Erythroblast (primary cell): ENCODE measurements at regions not wholly inside any gene's neighbourhood (a gene's known extent, or its start where the extent isn't known, plus 50 kb on each side); places are given as distances from the start of the nearest gene placed in this dataset.

Source experiments
- GATA1 ChIP-seq: IDR thresholded peaks from 2 replicates; pipeline ENCODE4 v1.6.1; 2011; ENCODE audit warnings: low read depth, mild to moderate bottlenecking, control low read depth, low read length, moderate library complexity
- POLR2A ChIP-seq: IDR thresholded peaks from 2 replicates; pipeline ENCODE4 v1.6.1; 2011; ENCODE audit warnings: mild to moderate bottlenecking, low read length

DNA sequence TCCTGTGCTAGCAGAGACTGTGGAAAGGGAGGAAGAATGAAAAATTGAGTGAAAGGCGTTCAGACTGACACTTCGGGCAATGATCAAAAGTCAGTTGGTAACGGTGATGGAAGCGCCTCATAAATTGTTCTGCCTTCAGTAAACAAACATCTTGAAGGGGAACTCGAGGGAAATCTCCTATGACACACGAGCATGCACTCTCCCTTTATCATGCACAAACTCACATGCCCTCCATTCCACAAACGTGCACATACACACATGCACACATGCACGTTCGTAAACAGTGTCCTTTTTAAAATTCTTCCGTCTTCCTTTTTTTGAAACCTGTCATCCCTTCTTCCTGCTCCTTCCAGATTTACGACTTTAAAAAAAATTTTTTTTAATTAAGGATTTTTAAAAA lies 77.8 kb upstream of the TMEM45B start:
- TF ChIP-seq POLR2A (no peak), GATA1 (no peak)
